AG10803 (cell line): ENCODE measurements at regions not wholly inside any gene's neighbourhood (a gene's known extent, or its start where the extent isn't known, plus 50 kb on each side); places are given as distances from the start of the nearest gene placed in this dataset.

Source experiments
- DNase-seq: peaks from one replicate; pipeline ENCODE4 v3.0.0; 2010; ENCODE audit warnings: low read depth
- H3K4me3 ChIP-seq: 2 replicates; pipeline ENCODE4 v1.5.1; 2011; ENCODE audit warnings: mild to moderate bottlenecking, low read length, control low read depth
- TF ChIP-seq, protein P1 (sequence below): conservative IDR thresholded peaks from 2 replicates; pipeline ENCODE4 v1.5.1; 2011; ENCODE audit warnings: mild to moderate bottlenecking, low read length, control low read depth, inconsistent platforms

DNA sequence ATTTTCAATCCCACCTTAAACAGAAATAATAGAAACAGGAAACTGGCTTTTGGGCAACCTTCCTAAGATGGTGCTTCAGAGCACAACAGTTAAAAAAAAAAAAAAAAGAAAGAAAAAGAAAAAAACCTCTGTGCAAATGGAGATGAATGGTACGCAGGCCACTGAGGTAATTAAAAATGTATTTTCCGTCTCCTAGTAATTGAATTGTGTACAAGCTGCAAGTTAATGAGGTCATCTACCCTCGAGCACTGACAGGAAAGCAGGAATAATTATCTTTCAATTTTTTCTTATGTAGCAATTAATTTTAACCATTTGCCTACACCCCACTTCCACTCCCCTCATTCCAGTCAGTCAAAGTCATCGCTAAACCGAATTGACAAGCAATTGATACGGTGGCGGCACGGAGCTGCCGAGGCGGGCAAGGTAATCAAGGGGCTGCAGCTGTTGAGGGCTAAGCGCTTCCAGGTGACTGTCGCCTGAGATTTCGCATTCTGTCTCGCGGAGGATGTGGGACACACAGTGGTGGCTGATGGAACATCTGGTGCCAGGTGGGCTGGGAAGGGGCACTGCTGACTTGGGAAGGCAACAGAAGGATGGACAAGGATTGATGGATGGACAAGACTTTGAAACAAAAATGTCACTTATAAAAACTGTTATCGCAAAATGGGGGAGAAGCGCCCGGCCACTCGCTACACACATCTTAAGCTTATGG lies 109.4 kb downstream of the RCN1 start:
- no peak overlapping the region for H3K4me3 ChIP-seq

DNA sequence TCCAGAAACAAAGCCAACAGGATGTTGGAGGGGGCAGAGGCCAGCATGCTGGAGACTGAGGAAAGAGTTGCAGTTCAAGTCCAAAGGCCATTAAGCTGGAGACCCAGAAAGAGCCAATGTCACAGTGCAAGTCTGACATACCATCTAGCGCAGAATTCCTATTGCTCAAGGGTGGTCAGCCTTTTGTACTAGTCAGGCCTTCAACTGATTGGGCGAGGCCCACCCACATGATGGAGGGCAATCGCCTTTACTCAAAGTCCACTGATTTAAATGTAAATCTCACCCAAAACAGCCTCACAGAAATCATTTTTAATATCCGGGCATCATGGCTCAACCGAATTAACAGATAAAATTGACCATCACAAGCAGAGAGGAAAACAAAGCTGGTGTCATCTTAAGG lies 113.9 kb downstream of the RCN1 start:
- no peak overlapping the region for H3K4me3 ChIP-seq
- TF ChIP-seq, protein P1, sequence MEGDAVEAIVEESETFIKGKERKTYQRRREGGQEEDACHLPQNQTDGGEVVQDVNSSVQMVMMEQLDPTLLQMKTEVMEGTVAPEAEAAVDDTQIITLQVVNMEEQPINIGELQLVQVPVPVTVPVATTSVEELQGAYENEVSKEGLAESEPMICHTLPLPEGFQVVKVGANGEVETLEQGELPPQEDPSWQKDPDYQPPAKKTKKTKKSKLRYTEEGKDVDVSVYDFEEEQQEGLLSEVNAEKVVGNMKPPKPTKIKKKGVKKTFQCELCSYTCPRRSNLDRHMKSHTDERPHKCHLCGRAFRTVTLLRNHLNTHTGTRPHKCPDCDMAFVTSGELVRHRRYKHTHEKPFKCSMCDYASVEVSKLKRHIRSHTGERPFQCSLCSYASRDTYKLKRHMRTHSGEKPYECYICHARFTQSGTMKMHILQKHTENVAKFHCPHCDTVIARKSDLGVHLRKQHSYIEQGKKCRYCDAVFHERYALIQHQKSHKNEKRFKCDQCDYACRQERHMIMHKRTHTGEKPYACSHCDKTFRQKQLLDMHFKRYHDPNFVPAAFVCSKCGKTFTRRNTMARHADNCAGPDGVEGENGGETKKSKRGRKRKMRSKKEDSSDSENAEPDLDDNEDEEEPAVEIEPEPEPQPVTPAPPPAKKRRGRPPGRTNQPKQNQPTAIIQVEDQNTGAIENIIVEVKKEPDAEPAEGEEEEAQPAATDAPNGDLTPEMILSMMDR: no peak
- no peak for DNase-seq

More for the DNA sequence above, 109.4 kb downstream of the RCN1 start:
- DNase-seq: no peak
- TF ChIP-seq, protein P1: no peak

DNA sequence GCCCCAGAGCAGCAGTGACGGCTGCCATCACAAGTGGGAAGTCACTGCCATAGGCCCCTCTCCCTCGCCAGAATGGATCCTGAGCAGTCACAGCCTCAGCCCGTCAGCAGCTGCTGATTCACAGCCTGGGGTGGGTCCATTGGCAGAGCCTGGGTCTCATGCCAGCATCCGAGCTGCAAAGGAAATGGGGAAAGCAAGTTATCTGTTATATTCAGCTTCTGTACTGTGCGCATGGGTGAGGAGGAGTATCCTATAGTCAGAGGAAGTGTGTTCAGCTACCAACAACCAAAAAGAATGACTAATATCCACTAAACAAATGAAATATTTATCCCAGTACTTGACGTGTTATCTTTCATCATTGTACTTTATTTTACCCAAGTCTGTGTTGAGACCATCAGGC lies 119.7 kb downstream of the RCN1 start:
- H3K4me3 ChIP-seq: no peak overlapping the region
- peak; percentile 55 for DNase-seq
- TF ChIP-seq, protein P1: no peak

DNA sequence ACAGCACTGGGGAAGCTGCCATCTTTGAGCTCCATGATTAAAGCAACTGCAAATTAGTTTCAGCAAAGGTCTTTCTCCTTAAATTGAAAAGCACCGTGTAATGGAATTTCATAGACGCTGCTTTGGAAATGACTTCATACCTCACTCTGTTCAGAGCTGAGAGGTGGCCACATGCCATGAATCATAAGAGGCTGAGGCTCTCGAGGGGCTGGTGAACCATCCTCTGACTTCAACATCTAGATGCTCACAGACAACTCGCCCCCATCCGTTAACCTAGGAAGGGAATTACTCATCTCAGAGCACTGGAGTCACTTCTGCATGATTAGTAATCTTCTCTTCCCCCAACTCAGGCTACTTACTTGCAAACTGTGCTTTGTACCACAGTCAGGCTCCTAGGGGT lies 122.3 kb downstream of the RCN1 start:
- DNase-seq: peak; percentile 73
- TF ChIP-seq, protein P1: no peak
- H3K4me3 ChIP-seq: no peak overlapping the region

DNA sequence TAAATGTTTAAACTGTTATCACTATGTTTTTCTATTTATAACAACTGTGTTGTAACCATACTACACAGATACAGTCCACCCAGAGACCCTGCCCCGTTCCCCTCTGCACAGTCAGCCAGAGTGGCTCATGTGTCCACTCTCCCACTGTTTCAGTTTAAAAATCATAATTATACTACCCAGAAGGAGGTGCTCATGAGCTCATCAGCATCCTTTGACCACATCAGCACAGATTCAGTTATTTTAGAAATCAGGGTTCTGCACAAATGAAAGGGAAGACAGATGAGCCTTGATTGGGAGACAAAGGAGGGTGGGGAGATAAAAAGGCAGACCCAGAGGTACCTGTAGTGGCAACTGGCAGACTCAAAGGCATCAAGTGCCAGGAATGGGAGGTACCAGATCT lies 124.3 kb downstream of the RCN1 start:
- no peak for DNase-seq
- TF ChIP-seq, protein P1: no peak
- no peak overlapping the region for H3K4me3 ChIP-seq

DNA sequence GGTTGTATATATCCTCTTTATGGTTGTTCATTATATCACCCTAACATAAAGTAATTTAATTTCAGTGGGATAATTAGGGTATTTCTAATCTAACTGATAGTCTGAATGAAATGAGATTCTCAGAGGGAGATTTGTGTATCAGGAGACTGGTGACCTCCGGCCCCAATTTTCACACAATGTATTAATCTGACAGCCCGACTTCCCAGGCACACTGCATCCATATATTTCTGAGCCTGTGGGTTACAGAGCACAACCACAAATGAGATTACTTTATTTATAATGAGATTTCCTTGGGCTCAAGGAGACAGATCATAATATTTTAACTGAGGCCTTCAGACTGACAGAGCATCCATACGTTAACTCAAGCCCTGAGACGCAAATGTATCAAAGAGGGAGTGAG lies 125.9 kb downstream of the RCN1 start:
- DNase-seq: no peak
- H3K4me3 ChIP-seq: no peak overlapping the region
- TF ChIP-seq, protein P1: no peak

DNA sequence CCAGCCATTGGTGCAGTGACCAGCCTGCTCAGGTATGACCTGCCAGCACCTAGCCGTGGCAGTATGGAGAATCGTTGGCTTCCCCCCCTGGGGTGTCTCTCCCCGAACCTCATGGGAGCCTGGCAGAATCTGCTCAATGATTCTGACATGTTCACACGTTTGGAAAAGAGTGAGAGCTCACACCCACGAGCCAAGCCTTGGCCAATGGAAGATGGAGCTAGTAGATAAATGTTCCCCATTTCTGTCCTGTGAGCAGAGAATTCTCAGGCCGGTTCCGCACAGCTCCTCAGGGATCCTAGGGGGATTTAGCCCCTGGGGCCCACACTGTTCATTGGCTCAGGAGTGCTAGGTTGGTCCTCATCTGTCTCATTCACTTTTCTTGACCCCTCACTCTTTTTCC lies 128.4 kb downstream of the RCN1 start:
- no peak overlapping the region for H3K4me3 ChIP-seq
- TF ChIP-seq, protein P1: no peak
- no peak for DNase-seq
